H1 (cell line): ENCODE measurements at regions not wholly inside any gene's neighbourhood (a gene's known extent, or its start where the extent isn't known, plus 50 kb on each side); places are given as distances from the start of the nearest gene placed in this dataset.

ENCODE experiments used
- BACH1 ChIP-seq: IDR thresholded peaks from 2 replicates; pipeline ENCODE4 v1.6.1; 2012; ENCODE audit warnings: low read length, improper control_type of control experiment
- POU5F1 ChIP-seq: IDR thresholded peaks from 2 replicates; pipeline ENCODE4 v1.6.1; 2011; ENCODE audit warnings: low read depth, mild to moderate bottlenecking, low read length, moderate library complexity
- SIRT6 ChIP-seq: IDR thresholded peaks from one replicate; pipeline ENCODE4 v1.7.1; 2012; ENCODE audit warnings: low read length, inconsistent platforms
- TBP ChIP-seq: IDR thresholded peaks from 2 replicates; pipeline ENCODE4 v1.6.1; 2011; ENCODE audit warnings: low read depth, low read length, improper control_type of control experiment

DNA sequence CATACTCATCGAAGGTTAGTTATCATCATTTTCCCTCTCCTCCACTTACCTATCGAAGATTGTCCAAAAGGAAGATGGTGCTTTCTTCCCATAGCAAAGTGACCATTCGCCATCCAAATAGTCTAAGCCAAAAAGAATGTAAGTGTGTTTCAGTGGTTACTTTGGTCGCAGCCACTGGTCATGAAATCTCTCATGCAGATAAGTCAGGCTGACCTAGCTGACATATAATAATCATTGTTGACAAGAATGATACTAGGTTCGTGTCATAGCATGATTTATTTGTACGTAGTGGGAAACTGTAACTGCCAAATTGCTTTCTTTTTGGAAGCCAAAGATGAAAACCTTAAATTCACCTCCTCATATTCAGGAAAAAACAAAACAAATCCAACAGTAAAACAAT, 89.6 kb upstream of the PMAIP1 start (continued):
- no peak for TF ChIP-seq SIRT6
- TF ChIP-seq TBP, result no peak
- TF ChIP-seq BACH1, result no peak
- no peak for TF ChIP-seq POU5F1
